ENCODE measurements at regions not wholly inside any gene's neighbourhood (a gene's known extent, or its start where the extent isn't known, plus 50 kb on each side); places are given as distances from the start of the nearest gene placed in this dataset.

DNA sequence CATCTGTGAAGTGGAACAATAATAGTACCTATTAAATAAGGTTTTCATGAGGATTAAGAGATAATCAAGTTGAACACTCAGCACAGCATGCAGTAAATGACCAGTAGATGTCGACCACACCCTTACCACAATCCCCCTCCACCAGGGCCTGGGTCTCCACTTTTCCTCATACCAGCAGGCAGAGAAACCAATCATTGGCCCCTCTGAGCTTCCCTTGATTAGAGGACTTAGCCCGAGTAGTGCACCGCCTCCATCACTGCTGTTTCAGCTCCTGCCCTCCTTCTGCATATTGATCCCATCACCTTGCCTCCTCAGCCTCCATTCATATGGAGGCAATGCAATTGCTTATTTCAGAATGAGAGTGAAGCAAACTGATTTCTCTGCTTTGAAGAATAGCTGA lies 96.5 kb upstream of the CDH11 start:
- H3K4me1 Mint-ChIP-seq = peaks cover 69% of the 10 kb centered on the region

DNA sequence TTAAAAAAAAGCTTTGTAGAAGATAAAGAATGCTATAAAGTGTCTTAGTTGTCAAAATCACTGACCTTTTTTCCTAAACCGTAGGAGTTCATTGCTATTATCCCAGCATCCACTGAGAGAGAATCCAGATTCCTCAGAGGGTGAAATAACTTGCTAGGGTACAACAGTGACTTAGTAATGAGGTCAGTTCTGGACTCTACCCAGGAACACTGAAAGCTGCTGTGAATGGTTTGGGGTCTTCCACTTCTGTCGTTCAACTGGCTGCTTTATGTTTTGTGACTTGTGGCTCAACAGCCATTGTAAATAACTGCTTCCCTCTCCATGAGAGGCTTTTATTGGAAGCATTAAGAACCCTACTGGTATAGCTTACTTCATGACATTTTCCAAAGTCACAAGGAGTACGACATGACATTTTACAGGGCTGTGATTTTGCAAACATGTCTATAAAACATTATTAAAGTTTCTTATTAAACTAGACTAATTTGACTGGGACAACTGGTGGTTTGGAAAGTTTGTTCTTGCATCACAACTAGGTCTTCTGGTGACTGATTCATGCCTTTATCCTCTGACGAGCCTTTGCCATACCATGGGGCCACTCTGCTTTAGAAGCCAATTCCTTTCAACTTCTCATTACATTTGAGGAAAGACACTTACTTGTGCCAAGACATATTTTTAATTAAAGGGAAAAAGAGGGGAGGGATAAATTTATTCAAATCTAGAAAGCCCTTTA lies 92.2 kb upstream of the CDH11 start:
- Mint-ChIP-seq H3K4me3 (no peak overlapping the region), H3K36me3 (ENCODE audit: low read depth) (no peaks in the 10 kb centered on the region), H3K9me3 (no peaks in the 10 kb centered on the region), H3K27ac (no peak overlapping the region), H3K4me1 (peaks cover 46% of the 10 kb centered on the region), H3K27me3 (ENCODE audit: low read depth, poor library complexity) (peaks cover 5% of the 10 kb centered on the region)
- DNase-seq = no peak
- TF ChIP-seq, protein P1, sequence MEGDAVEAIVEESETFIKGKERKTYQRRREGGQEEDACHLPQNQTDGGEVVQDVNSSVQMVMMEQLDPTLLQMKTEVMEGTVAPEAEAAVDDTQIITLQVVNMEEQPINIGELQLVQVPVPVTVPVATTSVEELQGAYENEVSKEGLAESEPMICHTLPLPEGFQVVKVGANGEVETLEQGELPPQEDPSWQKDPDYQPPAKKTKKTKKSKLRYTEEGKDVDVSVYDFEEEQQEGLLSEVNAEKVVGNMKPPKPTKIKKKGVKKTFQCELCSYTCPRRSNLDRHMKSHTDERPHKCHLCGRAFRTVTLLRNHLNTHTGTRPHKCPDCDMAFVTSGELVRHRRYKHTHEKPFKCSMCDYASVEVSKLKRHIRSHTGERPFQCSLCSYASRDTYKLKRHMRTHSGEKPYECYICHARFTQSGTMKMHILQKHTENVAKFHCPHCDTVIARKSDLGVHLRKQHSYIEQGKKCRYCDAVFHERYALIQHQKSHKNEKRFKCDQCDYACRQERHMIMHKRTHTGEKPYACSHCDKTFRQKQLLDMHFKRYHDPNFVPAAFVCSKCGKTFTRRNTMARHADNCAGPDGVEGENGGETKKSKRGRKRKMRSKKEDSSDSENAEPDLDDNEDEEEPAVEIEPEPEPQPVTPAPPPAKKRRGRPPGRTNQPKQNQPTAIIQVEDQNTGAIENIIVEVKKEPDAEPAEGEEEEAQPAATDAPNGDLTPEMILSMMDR (IDR thresholded peaks at IDR 0.05) = no peak

More for the DNA sequence above, 96.5 kb upstream of the CDH11 start:
- DNase-seq = no peak
- Mint-ChIP-seq H3K27me3 (ENCODE audit: low read depth, poor library complexity) (peaks cover 8% of the 10 kb centered on the region), H3K36me3 (ENCODE audit: low read depth) (no peaks in the 10 kb centered on the region), H3K4me3 (no peak overlapping the region), H3K27ac (no peak overlapping the region), H3K9me3 (no peaks in the 10 kb centered on the region)
- TF ChIP-seq, protein P1 (IDR thresholded peaks at IDR 0.05) = no peak

DNA sequence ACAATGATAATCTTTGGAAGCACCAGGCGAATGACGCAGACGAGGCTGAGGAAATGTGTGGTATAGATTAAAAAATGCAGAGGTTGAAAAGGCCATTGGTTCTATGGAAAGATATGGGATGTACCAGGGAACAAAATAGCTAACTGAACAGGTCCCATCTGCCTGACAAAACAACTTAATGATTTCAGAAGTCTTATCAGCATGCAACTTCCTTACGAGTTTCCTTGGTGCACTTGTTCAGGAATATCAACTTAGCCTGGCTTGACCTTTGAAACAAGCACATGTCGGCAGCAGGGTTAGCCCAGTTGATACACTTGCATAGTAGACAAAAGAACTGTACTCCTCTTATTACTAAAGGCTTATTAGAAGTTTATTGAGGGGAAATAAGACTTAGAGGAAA lies 90.9 kb upstream of the CDH11 start:
- no peak overlapping the region for H3K4me3 Mint-ChIP-seq
- no peaks in the 10 kb centered on the region for H3K27me3 Mint-ChIP-seq (ENCODE audit: low read depth, poor library complexity)
- peaks cover 34% of the 10 kb centered on the region for H3K4me1 Mint-ChIP-seq
- no peaks in the 10 kb centered on the region for H3K36me3 Mint-ChIP-seq (ENCODE audit: low read depth)
- DNase-seq = no peak
- TF ChIP-seq, protein P1 (IDR thresholded peaks at IDR 0.05) = no peak
- H3K27ac Mint-ChIP-seq = no peak overlapping the region
- H3K9me3 Mint-ChIP-seq = no peaks in the 10 kb centered on the region

DNA sequence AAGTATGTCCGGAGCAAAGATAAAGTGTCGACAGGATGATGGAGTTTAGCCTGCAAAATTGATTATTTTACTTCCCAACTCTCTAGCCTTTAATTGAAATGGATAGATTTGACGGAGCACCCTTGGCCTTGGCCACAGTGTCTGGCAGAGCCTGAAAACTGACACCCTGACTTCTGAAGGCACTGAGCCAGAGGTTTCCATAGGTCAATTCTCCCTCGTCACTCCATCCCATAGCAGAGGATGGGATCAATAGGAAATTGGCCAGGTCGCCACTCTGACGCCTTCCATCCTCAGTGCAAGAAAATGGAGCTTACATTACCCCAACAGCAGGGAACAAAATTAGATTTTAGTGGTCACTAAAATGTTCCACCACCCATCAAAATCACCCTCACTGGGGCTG lies 90.4 kb upstream of the CDH11 start:
- Mint-ChIP-seq H3K4me1 (peaks cover 28% of the 10 kb centered on the region), H3K9me3 (no peaks in the 10 kb centered on the region), H3K27me3 (ENCODE audit: low read depth, poor library complexity) (no peaks in the 10 kb centered on the region), H3K36me3 (ENCODE audit: low read depth) (no peaks in the 10 kb centered on the region), H3K4me3 (no peak overlapping the region), H3K27ac (no peak overlapping the region)
- DNase-seq = no peak
- TF ChIP-seq, protein P1 (IDR thresholded peaks at IDR 0.05) = no peak

DNA sequence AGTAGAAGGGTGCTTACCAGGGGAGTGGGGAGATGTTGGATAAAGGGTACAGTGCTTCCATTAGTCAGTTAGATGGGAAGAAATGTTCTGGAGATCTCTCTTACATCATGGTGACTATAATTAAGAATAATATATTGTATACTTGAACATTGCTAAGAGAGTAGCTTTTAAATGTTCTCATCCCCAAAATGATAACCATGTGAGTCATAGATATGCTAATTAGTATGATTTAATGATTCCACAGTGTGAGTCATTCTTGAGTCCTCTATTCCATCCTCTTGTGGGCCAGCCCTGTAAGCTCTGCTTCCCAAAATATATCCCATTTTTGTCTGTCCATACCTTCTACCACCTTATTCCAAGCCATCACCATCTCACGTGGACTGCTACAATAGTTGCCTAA lies 80.6 kb upstream of the CDH11 start:
- Mint-ChIP-seq H3K36me3 (ENCODE audit: low read depth) (no peaks in the 10 kb centered on the region), H3K9me3 (no peaks in the 10 kb centered on the region), H3K27ac (no peak overlapping the region), H3K4me3 (no peak overlapping the region), H3K27me3 (ENCODE audit: low read depth, poor library complexity) (peaks cover 3% of the 10 kb centered on the region), H3K4me1 (no peaks in the 10 kb centered on the region)
- TF ChIP-seq, protein P1 (IDR thresholded peaks at IDR 0.05) = no peak
- no peak for DNase-seq

DNA sequence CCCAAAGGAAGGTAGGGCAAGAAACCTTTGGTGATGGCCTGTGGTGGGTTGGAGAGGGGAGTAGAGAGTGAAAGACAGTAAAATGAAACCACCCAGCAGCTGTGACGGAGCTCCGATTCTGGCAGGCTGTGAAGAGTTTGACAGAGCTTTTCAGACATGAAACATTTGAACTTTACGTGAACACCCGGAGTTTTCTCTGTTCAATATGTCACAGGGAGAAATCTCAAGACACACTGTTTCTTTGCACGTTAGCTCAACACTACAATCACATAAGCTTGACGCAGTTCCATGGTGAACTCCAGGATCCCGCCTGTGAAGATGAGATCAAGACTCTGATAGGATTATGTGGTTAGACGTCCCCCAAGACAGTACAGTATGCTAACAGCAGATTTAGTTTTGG lies 79.6 kb upstream of the CDH11 start:
- H3K27ac Mint-ChIP-seq = no peak overlapping the region
- no peak for DNase-seq
- TF ChIP-seq, protein P1 (IDR thresholded peaks at IDR 0.05) = no peak
- H3K4me1 Mint-ChIP-seq = peaks cover 9% of the 10 kb centered on the region
- H3K4me3 Mint-ChIP-seq = no peak overlapping the region
- H3K36me3 Mint-ChIP-seq (ENCODE audit: low read depth) = no peaks in the 10 kb centered on the region
- no peaks in the 10 kb centered on the region for H3K9me3 Mint-ChIP-seq
- peaks cover 3% of the 10 kb centered on the region for H3K27me3 Mint-ChIP-seq (ENCODE audit: low read depth, poor library complexity)
